ENCODE measurements at regions not wholly inside any gene's neighbourhood (a gene's known extent, or its start where the extent isn't known, plus 50 kb on each side); places are given as distances from the start of the nearest gene placed in this dataset.

GRCh38 chr2:177031438-177032180 lies 181.0 kb upstream of the HNRNPA3 start:
- Histone ChIP-seq H3K4me3 (ENCODE audit: low read length in 2 of 2) (no peak overlapping the region), H3K27ac (ENCODE audit: low read depth in 2 of 2, low read length in 2 of 2) (no peak overlapping the region), H3K9ac (ENCODE audit: low read depth in 1 of 2, low read length in 2 of 2) (no peak overlapping the region), H3K9me3 (ENCODE audit: control insufficient read depth in 2 of 2, low read length in 2 of 2) (no peaks in the 10 kb centered on the region), H3K4me1 (ENCODE audit: control insufficient read depth in 2 of 2, insufficient read depth in 2 of 2, low read length in 2 of 2) (peaks cover 0 to 2% of the 10 kb centered on the region in 2 donors), H3K36me3 (ENCODE audit: control insufficient read depth in 2 of 2, insufficient read depth in 2 of 2, low read length in 2 of 2) (no peaks in the 10 kb centered on the region), H3K27me3 (ENCODE audit: control insufficient read depth in 2 of 2, insufficient read depth in 2 of 2, low read length in 2 of 2) (peaks cover 0 to 20% of the 10 kb centered on the region in 2 donors)

GRCh38 chr2:177036747-177037146 lies 175.8 kb upstream of the HNRNPA3 start:
- Histone ChIP-seq H3K4me3 (ENCODE audit: low read length in 2 of 2) (no peak overlapping the region), H3K27ac (ENCODE audit: low read depth in 2 of 2, low read length in 2 of 2) (no peak overlapping the region), H3K27me3 (ENCODE audit: control insufficient read depth in 2 of 2, insufficient read depth in 2 of 2, low read length in 2 of 2) (peaks cover 10 to 52% of the 10 kb centered on the region in 2 donors), H3K9me3 (ENCODE audit: control insufficient read depth in 2 of 2, low read length in 2 of 2) (no peaks in the 10 kb centered on the region), H3K9ac (ENCODE audit: low read depth in 1 of 2, low read length in 2 of 2) (no peak overlapping the region), H3K4me1 (ENCODE audit: control insufficient read depth in 2 of 2, insufficient read depth in 2 of 2, low read length in 2 of 2) (peaks cover 0 to 3% of the 10 kb centered on the region in 2 donors), H3K36me3 (ENCODE audit: control insufficient read depth in 2 of 2, insufficient read depth in 2 of 2, low read length in 2 of 2) (no peaks in the 10 kb centered on the region)

- Histone ChIP-seq H3K9ac (ENCODE audit: low read depth in 1 of 2, low read length in 2 of 2) (no peak overlapping the region), H3K4me3 (ENCODE audit: low read length in 2 of 2) (no peak overlapping the region), H3K9me3 (ENCODE audit: control insufficient read depth in 2 of 2, low read length in 2 of 2) (no peaks in the 10 kb centered on the region), H3K27me3 (ENCODE audit: control insufficient read depth in 2 of 2, insufficient read depth in 2 of 2, low read length in 2 of 2) (peaks cover 15 to 52% of the 10 kb centered on the region in 2 donors), H3K4me1 (ENCODE audit: control insufficient read depth in 2 of 2, insufficient read depth in 2 of 2, low read length in 2 of 2) (peaks cover 0 to 3% of the 10 kb centered on the region in 2 donors), H3K36me3 (ENCODE audit: control insufficient read depth in 2 of 2, insufficient read depth in 2 of 2, low read length in 2 of 2) (no peaks in the 10 kb centered on the region), H3K27ac (ENCODE audit: low read depth in 2 of 2, low read length in 2 of 2) (no peak overlapping the region)
Measured at GRCh38 chr2:177037569-177037968, 175.0 kb upstream of the HNRNPA3 start.

- no peak overlapping the region for H3K9ac ChIP-seq (ENCODE audit: low read depth in 1 of 2, low read length in 2 of 2)
- peaks cover 0 to 3% of the 10 kb centered on the region in 2 donors for H3K4me1 ChIP-seq (ENCODE audit: control insufficient read depth in 2 of 2, insufficient read depth in 2 of 2, low read length in 2 of 2)
- no peak overlapping the region for H3K4me3 ChIP-seq (ENCODE audit: low read length in 2 of 2)
- H3K27ac ChIP-seq (ENCODE audit: low read depth in 2 of 2, low read length in 2 of 2): no peak overlapping the region
- H3K27me3 ChIP-seq (ENCODE audit: control insufficient read depth in 2 of 2, insufficient read depth in 2 of 2, low read length in 2 of 2): peaks cover 15 to 46% of the 10 kb centered on the region in 2 donors
- H3K36me3 ChIP-seq (ENCODE audit: control insufficient read depth in 2 of 2, insufficient read depth in 2 of 2, low read length in 2 of 2): no peaks in the 10 kb centered on the region
- H3K9me3 ChIP-seq (ENCODE audit: control insufficient read depth in 2 of 2, low read length in 2 of 2): no peaks in the 10 kb centered on the region
Measured at GRCh38 chr2:177038787-177039484, 173.7 kb upstream of the HNRNPA3 start.

GRCh38 chr2:177042311-177042710 lies 170.3 kb upstream of the HNRNPA3 start:
- Histone ChIP-seq H3K27me3 (ENCODE audit: control insufficient read depth in 2 of 2, insufficient read depth in 2 of 2, low read length in 2 of 2) (peaks cover 15 to 25% of the 10 kb centered on the region in 2 donors), H3K27ac (ENCODE audit: low read depth in 2 of 2, low read length in 2 of 2) (no peak overlapping the region), H3K4me3 (ENCODE audit: low read length in 2 of 2) (no peak overlapping the region), H3K4me1 (ENCODE audit: control insufficient read depth in 2 of 2, insufficient read depth in 2 of 2, low read length in 2 of 2) (peaks cover 0 to 3% of the 10 kb centered on the region in 2 donors), H3K9ac (ENCODE audit: low read depth in 1 of 2, low read length in 2 of 2) (no peak overlapping the region), H3K9me3 (ENCODE audit: control insufficient read depth in 2 of 2, low read length in 2 of 2) (no peaks in the 10 kb centered on the region), H3K36me3 (ENCODE audit: control insufficient read depth in 2 of 2, insufficient read depth in 2 of 2, low read length in 2 of 2) (no peaks in the 10 kb centered on the region)

- H3K36me3 ChIP-seq (ENCODE audit: control insufficient read depth in 2 of 2, insufficient read depth in 2 of 2, low read length in 2 of 2): no peaks in the 10 kb centered on the region
- no peaks in the 10 kb centered on the region for H3K9me3 ChIP-seq (ENCODE audit: control insufficient read depth in 2 of 2, low read length in 2 of 2)
- no peaks in the 10 kb centered on the region for H3K4me1 ChIP-seq (ENCODE audit: control insufficient read depth in 2 of 2, insufficient read depth in 2 of 2, low read length in 2 of 2)
- H3K27ac ChIP-seq (ENCODE audit: low read depth in 2 of 2, low read length in 2 of 2): no peak overlapping the region
- no peak overlapping the region for H3K9ac ChIP-seq (ENCODE audit: low read depth in 1 of 2, low read length in 2 of 2)
- peaks cover 9 to 12% of the 10 kb centered on the region in 2 donors for H3K27me3 ChIP-seq (ENCODE audit: control insufficient read depth in 2 of 2, insufficient read depth in 2 of 2, low read length in 2 of 2)
- no peak overlapping the region for H3K4me3 ChIP-seq (ENCODE audit: low read length in 2 of 2)
Measured at GRCh38 chr2:177044671-177045070, 167.9 kb upstream of the HNRNPA3 start.

- H3K36me3 ChIP-seq (ENCODE audit: control insufficient read depth in 2 of 2, insufficient read depth in 2 of 2, low read length in 2 of 2): no peaks in the 10 kb centered on the region
- H3K9me3 ChIP-seq (ENCODE audit: control insufficient read depth in 2 of 2, low read length in 2 of 2): no peaks in the 10 kb centered on the region
Measured at GRCh38 chr2:177048981-177049380, 163.6 kb upstream of the HNRNPA3 start.

GRCh38 chr2:177051278-177051677 lies 161.3 kb upstream of the HNRNPA3 start:
- Histone ChIP-seq H3K27ac (ENCODE audit: low read depth in 2 of 2, low read length in 2 of 2) (no peak overlapping the region), H3K9ac (ENCODE audit: low read depth in 1 of 2, low read length in 2 of 2) (no peak overlapping the region), H3K4me3 (ENCODE audit: low read length in 2 of 2) (no peak overlapping the region), H3K4me1 (ENCODE audit: control insufficient read depth in 2 of 2, insufficient read depth in 2 of 2, low read length in 2 of 2) (no peaks in the 10 kb centered on the region), H3K27me3 (ENCODE audit: control insufficient read depth in 2 of 2, insufficient read depth in 2 of 2, low read length in 2 of 2) (no peaks in the 10 kb centered on the region), H3K36me3 (ENCODE audit: control insufficient read depth in 2 of 2, insufficient read depth in 2 of 2, low read length in 2 of 2) (no peaks in the 10 kb centered on the region), H3K9me3 (ENCODE audit: control insufficient read depth in 2 of 2, low read length in 2 of 2) (no peaks in the 10 kb centered on the region)

More at GRCh38 chr2:177048981-177049380, 163.6 kb upstream of the HNRNPA3 start:
- Histone ChIP-seq H3K4me1 (ENCODE audit: control insufficient read depth in 2 of 2, insufficient read depth in 2 of 2, low read length in 2 of 2) (no peaks in the 10 kb centered on the region), H3K27me3 (ENCODE audit: control insufficient read depth in 2 of 2, insufficient read depth in 2 of 2, low read length in 2 of 2) (no peaks in the 10 kb centered on the region), H3K4me3 (ENCODE audit: low read length in 2 of 2) (no peak overlapping the region), H3K27ac (ENCODE audit: low read depth in 2 of 2, low read length in 2 of 2) (no peak overlapping the region), H3K9ac (ENCODE audit: low read depth in 1 of 2, low read length in 2 of 2) (no peak overlapping the region)

GRCh38 chr2:177052471-177052870 lies 160.1 kb upstream of the HNRNPA3 start:
- no peaks in the 10 kb centered on the region for H3K9me3 ChIP-seq (ENCODE audit: control insufficient read depth in 2 of 2, low read length in 2 of 2)
- H3K36me3 ChIP-seq (ENCODE audit: control insufficient read depth in 2 of 2, insufficient read depth in 2 of 2, low read length in 2 of 2): no peaks in the 10 kb centered on the region
- no peak overlapping the region for H3K27ac ChIP-seq (ENCODE audit: low read depth in 2 of 2, low read length in 2 of 2)

GRCh38 chr2:177053038-177053437 lies 159.6 kb upstream of the HNRNPA3 start:
- H3K4me1 ChIP-seq (ENCODE audit: control insufficient read depth in 2 of 2, insufficient read depth in 2 of 2, low read length in 2 of 2): no peaks in the 10 kb centered on the region
- no peak overlapping the region for H3K9ac ChIP-seq (ENCODE audit: low read depth in 1 of 2, low read length in 2 of 2)
- no peak overlapping the region for H3K4me3 ChIP-seq (ENCODE audit: low read length in 2 of 2)
- H3K27me3 ChIP-seq (ENCODE audit: control insufficient read depth in 2 of 2, insufficient read depth in 2 of 2, low read length in 2 of 2): no peaks in the 10 kb centered on the region
- no peak overlapping the region for H3K27ac ChIP-seq (ENCODE audit: low read depth in 2 of 2, low read length in 2 of 2)
- H3K9me3 ChIP-seq (ENCODE audit: control insufficient read depth in 2 of 2, low read length in 2 of 2): no peaks in the 10 kb centered on the region
- no peaks in the 10 kb centered on the region for H3K36me3 ChIP-seq (ENCODE audit: control insufficient read depth in 2 of 2, insufficient read depth in 2 of 2, low read length in 2 of 2)

More at GRCh38 chr2:177052471-177052870, 160.1 kb upstream of the HNRNPA3 start:
- Histone ChIP-seq H3K4me3 (ENCODE audit: low read length in 2 of 2) (no peak overlapping the region), H3K9ac (ENCODE audit: low read depth in 1 of 2, low read length in 2 of 2) (no peak overlapping the region), H3K4me1 (ENCODE audit: control insufficient read depth in 2 of 2, insufficient read depth in 2 of 2, low read length in 2 of 2) (no peaks in the 10 kb centered on the region), H3K27me3 (ENCODE audit: control insufficient read depth in 2 of 2, insufficient read depth in 2 of 2, low read length in 2 of 2) (no peaks in the 10 kb centered on the region)
